HG02610 (cell line): ENCODE measurements at regions not wholly inside any gene's neighbourhood (a gene's known extent, or its start where the extent isn't known, plus 50 kb on each side); places are given as distances from the start of the nearest gene placed in this dataset.
"Not testable (repeated sequence)": the region's sequence is repeated elsewhere in the genome, so short reads cannot be mapped to it uniquely, and the experiment has no call there.

Experiments used
- ATAC-seq: cut with Tn5 transposase; IDR thresholded peaks from one replicate; pipeline ENCODE4 v1.9.1; 2021; ENCODE audit warnings: mild to moderate bottlenecking, moderate library complexity; ENCODE audit not compliant: unreplicated experiment

DNA sequence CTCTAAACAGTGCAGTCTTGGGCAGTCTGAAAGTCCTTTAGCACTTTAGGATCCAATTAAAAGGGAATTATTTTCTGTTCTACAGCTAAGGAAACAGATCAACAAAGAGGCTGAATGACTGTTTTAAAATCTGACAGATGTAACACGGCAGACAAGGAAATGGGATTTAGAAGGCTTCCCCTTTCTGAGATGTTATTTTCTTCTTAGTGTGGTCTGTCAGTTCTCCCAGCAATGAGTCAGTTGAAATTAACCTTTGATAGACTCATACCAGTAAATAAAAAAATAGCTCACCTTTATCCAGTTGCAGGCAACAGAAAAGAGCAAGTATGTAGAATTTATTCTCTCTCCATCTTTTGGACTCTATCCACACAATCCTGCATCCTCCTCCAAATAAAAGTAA is 98.1 kb downstream of the NEDD1 start:
- no peak for ATAC-seq

DNA sequence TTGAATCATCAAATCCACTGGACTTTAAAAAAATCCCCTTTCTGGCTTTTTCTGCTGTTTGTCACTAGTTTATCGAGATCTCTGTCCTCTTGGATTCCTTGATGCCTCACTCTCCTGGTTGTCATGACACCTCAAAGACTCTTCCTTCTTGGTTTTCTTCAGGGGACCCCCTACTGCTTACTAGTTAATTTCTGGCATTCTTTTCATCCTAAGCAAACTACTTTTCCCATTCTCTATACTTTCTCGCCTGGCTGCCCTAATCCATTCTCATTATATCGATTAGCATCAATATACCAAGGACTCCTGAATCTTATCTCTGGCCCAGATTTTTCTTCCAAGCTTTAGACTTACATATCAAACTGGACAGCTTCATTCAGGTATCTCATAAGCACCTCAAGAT is 98.6 kb downstream of the NEDD1 start:
- no peak for ATAC-seq

- no peak for ATAC-seq
Measured at GRCh38 chr12:97006585-97006984, 99.5 kb downstream of the NEDD1 start.

- no peak for ATAC-seq
Measured at GRCh38 chr12:97016163-97016562, 109.1 kb downstream of the NEDD1 start.

- ATAC-seq: peak; percentile 61
Measured at GRCh38 chr12:97017213-97017612, 110.2 kb downstream of the NEDD1 start.

- ATAC-seq: no peak
Measured at GRCh38 chr12:97022536-97023230, 115.6 kb downstream of the NEDD1 start.

DNA sequence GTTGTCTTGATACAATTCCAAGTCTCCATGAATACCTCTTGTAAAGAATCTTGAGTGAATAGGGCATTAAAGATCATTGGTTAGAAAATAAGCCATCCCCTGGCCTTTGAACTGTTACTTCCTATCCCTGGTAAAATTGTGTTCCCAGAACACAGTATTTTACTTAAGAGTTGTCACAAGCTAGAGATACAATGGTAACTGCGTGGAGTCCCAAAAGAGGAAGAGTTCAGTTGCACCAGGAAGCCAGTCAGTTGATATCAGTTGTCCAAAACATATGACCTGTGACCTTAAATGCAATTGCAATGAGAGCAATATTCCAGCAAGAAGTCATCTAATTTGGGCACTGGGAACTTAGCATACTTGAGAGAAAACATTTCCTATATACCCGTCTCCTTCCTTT is 117.3 kb downstream of the NEDD1 start:
- ATAC-seq: no peak

- ATAC-seq: no peak
Measured at GRCh38 chr12:97026901-97027300, 119.8 kb downstream of the NEDD1 start.

- ATAC-seq: no peak
Measured at GRCh38 chr12:97027482-97027881, 120.4 kb downstream of the NEDD1 start.

- no peak for ATAC-seq
Measured at GRCh38 chr12:97038131-97038530, 131.1 kb downstream of the NEDD1 start.

DNA sequence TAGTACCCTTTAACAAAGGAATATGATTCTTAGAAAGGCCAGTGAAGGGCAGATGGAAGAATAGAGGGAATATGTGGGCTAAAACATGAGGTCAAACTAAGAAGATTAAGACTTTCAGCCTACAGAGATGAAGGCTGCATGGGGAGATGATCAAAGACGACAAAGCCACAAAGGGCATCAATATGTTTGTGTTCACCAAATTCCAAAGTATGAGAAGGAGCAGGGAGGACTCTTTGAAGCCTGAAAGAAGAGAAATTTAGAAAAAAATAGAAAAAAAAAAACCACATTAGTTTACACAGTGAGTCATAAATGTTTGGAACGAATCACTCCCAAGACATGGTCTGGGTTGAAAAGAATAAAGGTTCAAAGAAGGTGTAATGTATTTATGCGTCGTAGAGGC is 131.8 kb downstream of the NEDD1 start:
- ATAC-seq: no peak

- no peak for ATAC-seq
Measured at GRCh38 chr12:97046901-97047300, 139.8 kb downstream of the NEDD1 start.

GRCh38 chr12:97047361-97047760 is 140.3 kb downstream of the NEDD1 start:
- ATAC-seq: no peak

- ATAC-seq: no peak
Measured at GRCh38 chr12:97048421-97049035, 141.5 kb downstream of the NEDD1 start.

DNA sequence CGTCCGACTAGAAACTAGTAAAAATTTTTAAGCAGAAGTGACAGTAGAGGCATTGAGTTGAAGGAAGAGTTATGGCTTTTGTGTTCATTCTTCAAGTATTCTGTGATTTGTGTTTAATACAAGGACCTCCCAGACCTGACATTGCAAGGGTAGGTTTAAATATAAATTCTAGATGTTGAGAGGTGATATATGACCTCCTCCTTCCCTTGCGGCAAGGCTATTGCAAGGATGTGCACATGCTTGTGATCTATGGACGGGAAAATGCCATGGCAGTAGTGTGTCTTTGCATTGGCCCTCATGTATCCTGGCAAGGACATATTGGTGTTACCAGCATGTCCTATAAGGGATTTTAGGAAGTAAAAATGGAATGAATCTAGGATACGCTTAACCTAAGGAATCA is 143.5 kb downstream of the NEDD1 start:
- no peak for ATAC-seq

- ATAC-seq: no peak
Measured at GRCh38 chr12:97051341-97051740, 144.3 kb downstream of the NEDD1 start.

DNA sequence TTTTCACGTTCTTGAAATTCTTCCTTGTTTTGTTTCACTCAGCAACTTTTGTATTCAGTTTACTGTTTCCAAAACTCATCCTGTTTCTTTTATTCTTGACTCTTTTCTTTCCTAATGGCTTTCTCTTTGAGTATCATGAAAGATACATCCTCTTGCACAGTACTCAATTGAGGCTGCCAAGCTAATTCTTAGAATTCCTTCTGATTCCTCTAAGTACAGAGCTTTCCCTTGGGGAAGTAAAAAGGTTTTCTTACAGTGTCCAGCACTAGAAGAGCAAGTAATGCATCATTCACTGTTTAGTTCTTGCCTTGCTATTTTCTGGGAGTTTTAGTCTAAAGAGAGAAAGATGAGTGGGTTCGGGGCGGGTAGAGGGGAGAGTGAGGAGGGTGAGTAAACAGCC is 154.1 kb downstream of the NEDD1 start:
- no peak for ATAC-seq

DNA sequence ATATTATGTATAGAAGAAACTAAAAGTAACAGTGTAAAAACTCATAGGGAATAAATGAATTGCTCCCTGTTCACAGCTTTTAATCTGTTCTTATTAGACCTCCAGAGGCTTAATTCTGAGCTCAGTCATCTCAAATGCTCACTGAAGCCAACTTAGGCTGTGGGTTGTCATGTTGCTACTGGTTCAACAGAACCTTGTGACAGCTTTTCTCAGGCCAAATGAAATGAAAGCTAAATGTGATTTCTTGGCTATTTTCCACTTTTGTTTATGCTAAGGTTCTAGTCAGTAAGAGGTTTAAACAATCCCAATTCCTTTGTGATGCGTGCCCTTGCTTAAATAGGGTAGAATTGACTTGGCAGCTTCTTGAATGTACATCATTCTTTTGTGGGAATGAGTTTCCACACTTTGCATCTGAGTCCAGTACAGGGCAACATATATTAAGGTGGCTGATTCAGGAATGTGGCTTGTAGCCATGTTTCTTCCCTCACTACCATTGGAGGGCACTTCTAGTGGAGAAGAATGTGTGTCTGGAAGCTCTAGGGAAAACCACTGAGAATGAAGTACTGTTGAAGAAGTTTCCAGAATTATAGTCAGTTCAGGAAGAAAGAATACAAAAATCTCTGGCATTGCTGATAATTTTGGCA is 156.4 kb downstream of the NEDD1 start:
- no peak for ATAC-seq

DNA sequence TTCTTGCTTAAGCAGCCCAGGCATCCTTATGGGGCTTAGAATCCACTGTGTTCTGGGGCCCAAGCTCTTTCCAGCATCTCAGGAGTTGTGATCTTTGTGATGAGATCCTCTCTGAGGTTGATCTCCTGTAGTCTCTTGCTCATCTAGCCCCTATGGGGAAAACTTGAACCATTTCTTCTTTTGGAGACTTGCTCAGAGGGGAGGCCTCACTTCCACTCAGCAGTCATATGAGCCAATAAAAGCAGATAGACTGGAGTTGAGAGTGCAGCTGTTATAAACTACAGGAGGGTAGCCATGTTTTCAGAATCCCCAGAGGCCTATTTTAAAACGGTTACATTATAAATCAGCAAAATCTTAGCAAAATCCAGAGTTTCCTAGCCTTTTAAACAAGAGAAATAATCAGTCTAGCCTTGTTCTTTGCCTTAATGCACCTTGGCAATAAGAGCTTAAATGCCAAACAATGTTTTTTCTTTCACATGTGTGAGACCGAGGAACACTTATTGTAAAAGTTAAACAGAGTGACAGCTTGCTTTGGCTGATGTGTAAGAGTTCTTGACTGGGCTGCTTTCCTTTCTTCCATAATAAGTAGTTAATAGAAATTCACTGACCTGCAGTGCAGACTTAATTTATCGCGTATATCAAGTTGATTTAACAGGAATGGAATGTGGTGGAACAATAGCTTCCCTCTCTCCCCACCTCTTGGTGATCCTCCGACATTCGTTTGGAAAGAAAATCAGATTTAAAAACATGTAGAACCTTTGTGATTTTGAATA is 168.3 kb downstream of the NEDD1 start:
- no peak for ATAC-seq

GRCh38 chr12:97075934-97076630 is 169.0 kb downstream of the NEDD1 start:
- no peak for ATAC-seq

- not testable (repeated sequence) for ATAC-seq
Measured at GRCh38 chr12:97076912-97077311, 169.9 kb downstream of the NEDD1 start.
